ENCODE measurements at regions not wholly inside any gene's neighbourhood (a gene's known extent, or its start where the extent isn't known, plus 50 kb on each side); places are given as distances from the start of the nearest gene placed in this dataset.

- no peak overlapping the region for H3K27ac Mint-ChIP-seq
- no peak overlapping the region for H3K4me3 Mint-ChIP-seq
- H3K4me1 Mint-ChIP-seq: no peaks in the 10 kb centered on the region
- no peak for ATAC-seq
- no peaks in the 10 kb centered on the region for H3K36me3 Mint-ChIP-seq
- peaks cover 3% of the 10 kb centered on the region for H3K9me3 Mint-ChIP-seq
- H3K27me3 Mint-ChIP-seq: peaks cover 23% of the 10 kb centered on the region
Measured at GRCh38 chr1:201589186-201589585, 50.3 kb downstream of the NAV1 start.

DNA sequence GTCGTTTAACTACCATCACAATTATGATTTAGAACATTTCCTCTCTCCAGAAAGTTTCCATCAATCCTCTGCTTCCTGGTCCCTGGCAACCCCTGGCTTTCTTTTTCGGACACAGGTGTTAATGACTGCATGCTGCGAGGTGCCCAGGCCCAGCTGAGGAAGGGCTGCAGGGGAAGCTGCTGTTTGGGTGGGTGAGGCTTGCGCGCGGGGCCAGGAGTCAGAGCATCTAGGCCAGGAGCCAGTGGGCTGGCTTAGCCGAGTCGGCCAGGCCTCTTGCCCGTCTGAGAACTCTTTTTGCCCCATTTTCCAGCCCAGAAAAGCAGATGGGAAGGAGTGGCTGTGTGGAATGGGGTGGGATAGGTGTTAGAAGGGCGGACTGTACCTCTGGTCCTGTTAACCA, 51.5 kb downstream of the NAV1 start:
- Mint-ChIP-seq H3K27me3 (peaks cover 19% of the 10 kb centered on the region), H3K4me1 (no peaks in the 10 kb centered on the region), H3K36me3 (no peaks in the 10 kb centered on the region), H3K4me3 (no peak overlapping the region), H3K27ac (no peak overlapping the region), H3K9me3 (peaks cover 3% of the 10 kb centered on the region)
- ATAC-seq: no peak

DNA sequence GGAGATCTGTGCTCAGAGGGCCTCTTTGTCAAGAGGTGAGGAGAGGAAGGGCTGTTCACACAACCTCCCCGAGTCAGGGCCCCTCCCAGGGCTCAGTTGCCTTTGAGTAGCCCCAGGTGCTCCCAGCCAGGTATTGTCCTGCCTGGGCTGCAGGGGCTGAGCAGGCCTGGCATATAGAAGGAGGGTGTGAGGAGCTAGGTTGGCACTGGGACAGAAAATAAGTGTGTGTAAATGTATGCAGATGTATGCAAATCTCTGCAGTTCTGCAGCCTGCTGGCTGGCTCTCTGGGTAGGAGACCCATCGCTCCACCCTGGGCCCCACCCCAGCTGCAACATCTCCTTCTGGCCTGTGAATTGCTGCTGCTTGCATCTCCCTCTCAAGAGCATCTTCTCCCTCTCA, 52.4 kb downstream of the NAV1 start:
- Mint-ChIP-seq H3K4me1 (no peaks in the 10 kb centered on the region), H3K27ac (no peak overlapping the region), H3K9me3 (peaks cover 3% of the 10 kb centered on the region), H3K27me3 (peaks cover 14% of the 10 kb centered on the region), H3K4me3 (no peak overlapping the region), H3K36me3 (no peaks in the 10 kb centered on the region)
- ATAC-seq: no peak

DNA sequence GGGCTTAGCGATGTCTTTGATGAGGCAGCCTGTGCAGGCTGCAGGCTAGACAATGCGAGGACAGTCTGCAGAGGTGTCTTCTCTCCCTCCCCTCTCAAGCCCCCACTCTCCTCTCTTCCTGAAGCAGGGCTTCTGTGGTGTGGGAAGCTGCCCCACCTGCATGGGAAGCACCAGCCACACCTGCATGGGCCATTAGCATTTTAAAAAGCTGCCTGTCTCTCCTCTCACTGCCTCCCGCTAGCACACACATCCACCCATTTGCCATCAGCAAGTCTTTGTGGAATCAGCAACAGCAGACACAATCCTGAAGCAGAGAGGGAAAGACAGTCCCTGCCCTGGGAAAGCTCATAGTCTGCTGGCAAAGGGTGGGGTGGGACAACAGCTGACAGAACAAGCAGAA, 53.1 kb downstream of the NAV1 start:
- Mint-ChIP-seq H3K4me3 (no peak overlapping the region), H3K4me1 (no peaks in the 10 kb centered on the region), H3K9me3 (peaks cover 3% of the 10 kb centered on the region), H3K27ac (no peak overlapping the region), H3K36me3 (no peaks in the 10 kb centered on the region), H3K27me3 (peaks cover 13% of the 10 kb centered on the region)
- no peak for ATAC-seq

GRCh38 chr1:201593200-201593921, 54.4 kb downstream of the NAV1 start:
- ATAC-seq: no peak
- H3K36me3 Mint-ChIP-seq: no peaks in the 10 kb centered on the region
- H3K4me3 Mint-ChIP-seq: no peak overlapping the region
- H3K27me3 Mint-ChIP-seq: peaks cover 21% of the 10 kb centered on the region
- no peaks in the 10 kb centered on the region for H3K9me3 Mint-ChIP-seq
- no peak overlapping the region for H3K27ac Mint-ChIP-seq
- H3K4me1 Mint-ChIP-seq: no peaks in the 10 kb centered on the region

DNA sequence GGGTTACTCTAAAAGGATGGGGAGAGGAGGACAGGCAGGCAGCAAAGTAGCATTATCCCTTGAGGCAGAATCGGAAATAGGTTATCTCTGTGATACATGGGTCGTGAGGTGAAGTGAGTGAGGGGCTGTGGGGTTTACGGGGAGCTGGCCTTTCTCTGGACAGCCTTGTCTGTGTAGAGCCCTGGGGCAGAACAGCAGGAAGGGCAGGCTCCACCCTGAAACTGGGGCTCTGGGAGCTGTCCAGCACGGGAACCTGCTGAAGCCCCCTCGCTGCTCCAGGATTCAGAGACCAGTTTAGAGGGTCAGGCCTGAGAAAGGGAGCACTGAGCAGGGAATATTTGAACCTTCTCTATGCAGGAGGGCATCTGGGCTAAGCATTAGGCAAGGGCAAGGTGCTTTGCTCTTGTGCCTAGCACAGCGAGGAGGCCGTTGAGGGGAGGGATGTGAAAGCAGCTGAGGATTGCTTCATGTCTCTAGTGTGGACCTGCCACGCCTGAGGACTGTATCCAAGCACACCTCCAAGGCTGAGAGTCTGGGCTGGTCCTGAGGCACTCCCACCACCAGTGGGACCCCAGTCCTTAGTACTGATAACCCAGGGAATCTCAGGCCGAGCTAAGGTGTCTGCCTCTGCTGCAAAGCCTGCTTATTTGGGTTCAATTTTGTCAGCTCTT, 55.8 kb downstream of the NAV1 start:
- no peaks in the 10 kb centered on the region for H3K9me3 Mint-ChIP-seq
- ATAC-seq: no peak
- H3K4me3 Mint-ChIP-seq: no peak overlapping the region
- no peak overlapping the region for H3K27ac Mint-ChIP-seq
- no peaks in the 10 kb centered on the region for H3K4me1 Mint-ChIP-seq
- H3K27me3 Mint-ChIP-seq: peaks cover 21% of the 10 kb centered on the region
- no peaks in the 10 kb centered on the region for H3K36me3 Mint-ChIP-seq

DNA sequence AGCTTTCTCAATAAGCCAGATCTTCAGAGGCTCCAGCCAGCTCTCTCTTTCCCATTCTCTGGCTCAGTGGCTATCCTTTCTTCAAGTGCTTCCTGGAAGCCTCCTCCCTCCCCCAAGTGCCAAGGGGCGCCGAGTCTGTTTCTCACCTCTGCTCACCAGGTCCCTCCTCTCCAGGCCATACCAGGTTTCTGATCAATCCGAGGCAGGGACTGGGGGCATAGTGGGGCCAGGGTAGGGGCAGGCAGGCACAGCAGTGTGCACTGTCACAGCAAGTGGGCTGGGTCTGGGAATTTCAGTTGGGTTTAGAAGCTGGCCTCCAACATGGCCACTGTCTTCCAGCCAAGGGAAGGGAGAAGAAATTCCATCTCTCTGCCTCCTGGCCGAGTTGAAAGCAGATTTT, 56.5 kb downstream of the NAV1 start:
- ATAC-seq: no peak
- Mint-ChIP-seq H3K9me3 (no peaks in the 10 kb centered on the region), H3K36me3 (no peaks in the 10 kb centered on the region), H3K4me3 (no peak overlapping the region), H3K4me1 (no peaks in the 10 kb centered on the region), H3K27ac (no peak overlapping the region), H3K27me3 (peaks cover 21% of the 10 kb centered on the region)

GRCh38 chr1:201596101-201596868, 57.4 kb downstream of the NAV1 start:
- no peak for ATAC-seq
- Mint-ChIP-seq H3K36me3 (no peaks in the 10 kb centered on the region), H3K4me1 (no peaks in the 10 kb centered on the region), H3K9me3 (no peaks in the 10 kb centered on the region), H3K27me3 (peaks cover 21% of the 10 kb centered on the region), H3K27ac (no peak overlapping the region), H3K4me3 (no peak overlapping the region)

DNA sequence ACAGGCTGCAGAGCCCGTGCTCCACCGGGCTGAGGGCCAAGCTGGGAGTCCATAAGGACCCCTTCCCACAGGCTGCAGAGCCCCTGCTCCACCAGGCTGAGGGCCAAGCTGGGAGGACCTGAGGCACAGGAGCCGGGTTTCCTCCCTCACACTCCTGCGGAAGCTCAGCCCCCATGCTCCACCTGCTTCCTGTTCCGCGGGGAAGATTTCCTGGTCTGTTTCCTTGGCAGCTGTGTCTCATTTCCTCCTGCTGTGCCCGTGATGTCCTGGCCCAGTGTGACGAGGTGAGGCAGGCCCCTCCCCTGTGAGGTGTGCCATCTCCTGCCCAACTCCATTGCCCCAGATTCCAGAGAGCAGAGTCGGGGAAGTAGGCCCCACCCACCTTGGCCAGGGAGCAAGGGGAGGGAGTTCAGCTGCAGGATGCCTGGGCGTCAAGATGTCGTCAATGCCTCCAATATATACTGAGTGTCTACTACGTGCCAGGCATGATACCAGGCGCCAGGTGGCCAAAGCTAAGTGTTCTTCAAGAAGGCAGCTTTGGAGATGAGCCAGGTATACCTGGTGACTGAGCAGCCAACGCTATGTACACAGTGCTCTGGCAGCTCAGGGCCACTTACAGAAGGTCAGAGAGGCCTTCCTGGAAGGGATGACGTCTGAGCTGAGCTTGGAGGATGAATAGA, 58.8 kb downstream of the NAV1 start:
- ATAC-seq: no peak
- Mint-ChIP-seq H3K27me3 (peaks cover 21% of the 10 kb centered on the region), H3K4me1 (no peaks in the 10 kb centered on the region), H3K4me3 (no peak overlapping the region), H3K27ac (no peak overlapping the region), H3K36me3 (no peaks in the 10 kb centered on the region), H3K9me3 (no peaks in the 10 kb centered on the region)

- Mint-ChIP-seq H3K4me1 (no peaks in the 10 kb centered on the region), H3K9me3 (no peaks in the 10 kb centered on the region), H3K27ac (no peak overlapping the region), H3K36me3 (no peaks in the 10 kb centered on the region), H3K27me3 (peaks cover 21% of the 10 kb centered on the region), H3K4me3 (no peak overlapping the region)
- ATAC-seq: no peak
Measured at GRCh38 chr1:201598396-201598795, 59.5 kb downstream of the NAV1 start.

GRCh38 chr1:201598973-201599372, 60.0 kb downstream of the NAV1 start:
- Mint-ChIP-seq H3K9me3 (no peaks in the 10 kb centered on the region), H3K4me1 (no peaks in the 10 kb centered on the region), H3K36me3 (no peaks in the 10 kb centered on the region), H3K27me3 (peaks cover 17% of the 10 kb centered on the region), H3K4me3 (no peak overlapping the region), H3K27ac (no peak overlapping the region)
- ATAC-seq: no peak

DNA sequence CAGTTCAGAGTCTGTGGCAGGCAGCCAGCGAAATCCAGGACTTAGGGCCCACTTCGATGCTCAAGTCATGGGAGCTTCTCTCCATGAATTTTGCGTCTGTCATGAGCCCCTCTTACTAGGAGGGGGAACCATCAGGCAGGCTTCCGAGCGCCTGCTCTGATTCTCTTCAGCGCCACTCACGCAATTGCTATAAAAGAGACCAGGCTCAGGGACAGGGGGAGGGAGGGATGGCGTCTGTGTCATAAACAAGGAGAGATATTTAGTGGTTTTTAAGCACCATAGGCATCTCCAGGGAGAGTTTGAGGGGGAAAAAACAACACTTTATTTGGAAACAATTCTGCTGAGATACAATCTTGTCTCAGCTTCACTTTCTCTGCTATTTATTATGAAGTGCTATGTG, 60.6 kb downstream of the NAV1 start:
- Mint-ChIP-seq H3K27ac (no peak overlapping the region), H3K27me3 (peaks cover 11% of the 10 kb centered on the region)

GRCh38 chr1:201602413-201603265, 63.7 kb downstream of the NAV1 start:
- Mint-ChIP-seq H3K36me3 (no peaks in the 10 kb centered on the region), H3K27ac (no peak overlapping the region), H3K4me3 (no peak overlapping the region), H3K4me1 (no peaks in the 10 kb centered on the region), H3K27me3 (peaks cover under 1% of the 10 kb centered on the region), H3K9me3 (no peaks in the 10 kb centered on the region)
- no peak for ATAC-seq

More for the DNA sequence above, 60.6 kb downstream of the NAV1 start:
- no peaks in the 10 kb centered on the region for H3K9me3 Mint-ChIP-seq
- no peak overlapping the region for H3K4me3 Mint-ChIP-seq
- no peaks in the 10 kb centered on the region for H3K4me1 Mint-ChIP-seq
- no peak for ATAC-seq
- no peaks in the 10 kb centered on the region for H3K36me3 Mint-ChIP-seq

DNA sequence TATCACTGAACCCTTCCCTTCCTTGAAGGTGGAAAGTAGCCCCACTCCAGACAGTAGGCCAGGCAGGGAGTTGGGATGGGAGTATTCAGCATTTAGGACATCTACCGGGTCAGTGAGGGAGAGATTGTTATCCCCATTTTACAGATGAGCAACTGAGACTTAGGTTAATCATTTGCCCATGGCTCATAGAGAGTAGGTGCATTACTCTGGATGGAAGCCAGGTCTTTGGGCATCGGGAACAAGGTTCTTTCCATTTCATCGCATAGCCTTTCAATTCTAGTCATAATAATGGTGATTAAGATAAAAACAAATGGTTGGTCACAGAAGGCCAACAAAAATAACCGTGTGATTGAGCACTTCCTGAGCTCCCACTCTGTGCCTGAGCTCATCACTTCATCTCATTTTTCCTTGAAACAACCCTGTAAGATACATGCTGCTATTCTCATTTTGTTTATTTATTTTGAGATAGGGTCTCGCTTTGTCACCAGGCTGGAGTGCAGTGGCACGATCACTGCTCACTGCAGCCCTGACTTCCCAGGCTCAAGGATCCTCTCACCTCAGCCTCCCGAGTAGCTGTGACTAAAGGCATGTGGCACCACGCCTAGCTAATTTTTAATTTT, 64.8 kb downstream of the NAV1 start:
- Mint-ChIP-seq H3K27me3 (no peaks in the 10 kb centered on the region), H3K27ac (no peak overlapping the region), H3K9me3 (no peaks in the 10 kb centered on the region), H3K4me3 (no peak overlapping the region), H3K4me1 (no peaks in the 10 kb centered on the region), H3K36me3 (no peaks in the 10 kb centered on the region)
- ATAC-seq: no peak
